SK-N-SH (cell line): ENCODE measurements at regions not wholly inside any gene's neighbourhood (a gene's known extent, or its start where the extent isn't known, plus 50 kb on each side); places are given as distances from the start of the nearest gene placed in this dataset.

Experiments
- EZH2phosphoT487 ChIP-seq: fragments of 200-600 bp; sonication (generic); IDR thresholded peaks from 2 replicates; pipeline ENCODE4 v1.6.1; 2017; ENCODE audit warnings: low read depth, mixed run types, mild to moderate bottlenecking, antibody characterized with exemption, moderate library complexity, borderline replicate concordance
- GABPA ChIP-seq: IDR thresholded peaks from 2 replicates; pipeline ENCODE4 v1.4.0; 2012; ENCODE audit warnings: low read depth, mild to moderate bottlenecking
- POLR2AphosphoS5 ChIP-seq: IDR thresholded peaks from 2 replicates; pipeline ENCODE4 v1.6.1; 2012; ENCODE audit warnings: low read depth, low read length
- RFX5 ChIP-seq: IDR thresholded peaks from 2 replicates; pipeline ENCODE4 v1.6.1; 2012; ENCODE audit warnings: mild to moderate bottlenecking, improper control_type of control experiment, low read length
- YY1 ChIP-seq: IDR thresholded peaks from 2 replicates; pipeline ENCODE4 v1.4.0; 2012; ENCODE audit warnings: low read depth, mild to moderate bottlenecking
- TF ChIP-seq, protein P1 (sequence below): fragments of 150-350 bp; IDR thresholded peaks from 2 replicates; pipeline ENCODE4 v1.6.1; 2017; ENCODE audit warnings: antibody characterized with exemption, low read length, low read depth, borderline replicate concordance
- TF ChIP-seq, protein P2 (sequence below): fragments of 200-600 bp; sonication (generic); IDR thresholded peaks from 2 replicates; pipeline ENCODE4 v1.6.1; 2017; ENCODE audit warnings: antibody characterized with exemption, mild to moderate bottlenecking, moderate library complexity

DNA sequence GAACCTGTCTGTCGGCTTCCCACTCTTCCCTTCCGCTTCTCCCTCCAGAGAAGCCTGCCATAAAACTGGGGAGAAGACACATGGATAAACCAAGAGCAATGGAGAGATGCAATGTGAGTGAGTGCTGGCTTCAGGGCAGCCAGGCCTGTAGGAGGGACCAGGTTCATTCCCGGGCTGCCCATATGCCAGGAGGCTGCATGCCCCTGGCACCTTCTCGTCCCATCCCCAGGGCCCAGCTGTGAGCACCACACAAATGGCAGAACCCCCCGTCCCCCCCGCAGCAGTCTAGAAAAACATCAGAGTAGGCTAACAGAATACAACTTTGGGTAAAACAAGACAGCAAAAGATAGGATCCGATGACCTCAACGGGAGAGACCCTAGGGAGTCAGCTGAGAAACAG lies 341.3 kb upstream of the SHH start:
- TF ChIP-seq POLR2AphosphoS5 (no peak), RFX5 (no peak), EZH2phosphoT487 (no peak), GABPA (no peak), YY1 (no peak)
- TF ChIP-seq, protein P1, sequence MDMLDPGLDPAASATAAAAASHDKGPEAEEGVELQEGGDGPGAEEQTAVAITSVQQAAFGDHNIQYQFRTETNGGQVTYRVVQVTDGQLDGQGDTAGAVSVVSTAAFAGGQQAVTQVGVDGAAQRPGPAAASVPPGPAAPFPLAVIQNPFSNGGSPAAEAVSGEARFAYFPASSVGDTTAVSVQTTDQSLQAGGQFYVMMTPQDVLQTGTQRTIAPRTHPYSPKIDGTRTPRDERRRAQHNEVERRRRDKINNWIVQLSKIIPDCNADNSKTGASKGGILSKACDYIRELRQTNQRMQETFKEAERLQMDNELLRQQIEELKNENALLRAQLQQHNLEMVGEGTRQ = no peak
- TF ChIP-seq, protein P2, sequence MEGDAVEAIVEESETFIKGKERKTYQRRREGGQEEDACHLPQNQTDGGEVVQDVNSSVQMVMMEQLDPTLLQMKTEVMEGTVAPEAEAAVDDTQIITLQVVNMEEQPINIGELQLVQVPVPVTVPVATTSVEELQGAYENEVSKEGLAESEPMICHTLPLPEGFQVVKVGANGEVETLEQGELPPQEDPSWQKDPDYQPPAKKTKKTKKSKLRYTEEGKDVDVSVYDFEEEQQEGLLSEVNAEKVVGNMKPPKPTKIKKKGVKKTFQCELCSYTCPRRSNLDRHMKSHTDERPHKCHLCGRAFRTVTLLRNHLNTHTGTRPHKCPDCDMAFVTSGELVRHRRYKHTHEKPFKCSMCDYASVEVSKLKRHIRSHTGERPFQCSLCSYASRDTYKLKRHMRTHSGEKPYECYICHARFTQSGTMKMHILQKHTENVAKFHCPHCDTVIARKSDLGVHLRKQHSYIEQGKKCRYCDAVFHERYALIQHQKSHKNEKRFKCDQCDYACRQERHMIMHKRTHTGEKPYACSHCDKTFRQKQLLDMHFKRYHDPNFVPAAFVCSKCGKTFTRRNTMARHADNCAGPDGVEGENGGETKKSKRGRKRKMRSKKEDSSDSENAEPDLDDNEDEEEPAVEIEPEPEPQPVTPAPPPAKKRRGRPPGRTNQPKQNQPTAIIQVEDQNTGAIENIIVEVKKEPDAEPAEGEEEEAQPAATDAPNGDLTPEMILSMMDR = no peak
